H9 (cell line): ENCODE measurements at regions not wholly inside any gene's neighbourhood (a gene's known extent, or its start where the extent isn't known, plus 50 kb on each side); places are given as distances from the start of the nearest gene placed in this dataset.

Source experiments
- DNase-seq: peaks from one replicate; pipeline ENCODE4 v3.0.0-alpha.2; 2017
- H2AFZ ChIP-seq: one replicate; pipeline ENCODE4 v1.6.1; 2013; ENCODE audit warnings: mild to moderate bottlenecking, low read length, control low read depth, moderate library complexity
- H2AK5ac ChIP-seq: 2 replicates; pipeline ENCODE4 v1.6.1; 2013; ENCODE audit warnings: low read length, control low read depth, mixed read lengths; ENCODE audit not compliant: insufficient read length
- H2BK120ac ChIP-seq: one replicate; pipeline ENCODE4 v1.6.1; 2013; ENCODE audit warnings: low read depth, mild to moderate bottlenecking, low read length, control low read depth, inconsistent platforms; ENCODE audit not compliant: poor library complexity, severe bottlenecking
- H2BK12ac ChIP-seq: 2 replicates; pipeline ENCODE4 v1.6.1; 2013; ENCODE audit warnings: low read length, control low read depth, mixed read lengths, low read depth; ENCODE audit not compliant: insufficient read length
- H2BK15ac ChIP-seq: 2 replicates; pipeline ENCODE4 v1.6.1; 2013; ENCODE audit warnings: low read depth, low read length, control low read depth
- H2BK20ac ChIP-seq: one replicate; pipeline ENCODE4 v1.6.1; 2013; ENCODE audit warnings: low read depth, mild to moderate bottlenecking, low read length, control low read depth, inconsistent platforms; ENCODE audit not compliant: poor library complexity, severe bottlenecking
- H2BK5ac ChIP-seq: 2 replicates; pipeline ENCODE4 v1.6.1; 2013; ENCODE audit warnings: low read length, control low read depth, mixed read lengths; ENCODE audit not compliant: insufficient read length
- H3K14ac ChIP-seq: 2 replicates; pipeline ENCODE4 v1.6.1; 2013; ENCODE audit warnings: low read length, control low read depth; ENCODE audit not compliant: insufficient read depth
- H3K18ac ChIP-seq: 2 replicates; pipeline ENCODE4 v1.6.1; 2013; ENCODE audit warnings: low read depth, mild to moderate bottlenecking, mixed read lengths, low read length, control low read depth; ENCODE audit not compliant: insufficient read length
- H3K23ac ChIP-seq: 2 replicates; pipeline ENCODE4 v1.6.1; 2013; ENCODE audit warnings: low read length, control low read depth, mixed read lengths, low read depth; ENCODE audit not compliant: insufficient read length
- H3K23me2 ChIP-seq: 2 replicates; pipeline ENCODE4 v1.6.1; 2013; ENCODE audit warnings: low read depth, mild to moderate bottlenecking, mixed read lengths, low read length, control low read depth; ENCODE audit not compliant: insufficient read length, poor library complexity, severe bottlenecking
- H3K27ac ChIP-seq: 2 replicates; pipeline ENCODE4 v1.5.1; 2013; ENCODE audit warnings: low read length, control low read depth, mixed read lengths, low read depth; ENCODE audit not compliant: insufficient read length
- H3K27me3 ChIP-seq: 2 replicates; pipeline ENCODE4 v1.6.1; 2013; ENCODE audit warnings: low read length, control low read depth, inconsistent platforms; ENCODE audit not compliant: insufficient read depth
- H3K4ac ChIP-seq: 2 replicates; pipeline ENCODE4 v1.6.1; 2013; ENCODE audit warnings: low read depth, mild to moderate bottlenecking, control low read depth, inconsistent platforms, low read length, moderate library complexity
- H3K4me1 ChIP-seq: 2 replicates; pipeline ENCODE4 v1.6.1; 2013; ENCODE audit warnings: low read length, control low read depth, inconsistent platforms; ENCODE audit not compliant: insufficient read depth
- H3K4me2 ChIP-seq: 2 replicates; pipeline ENCODE4 v1.6.1; 2013; ENCODE audit warnings: low read length, control low read depth, mixed read lengths; ENCODE audit not compliant: insufficient read length, insufficient read depth
- H3K56ac ChIP-seq: 2 replicates; pipeline ENCODE4 v1.6.1; 2013; ENCODE audit warnings: low read depth, mild to moderate bottlenecking, mixed read lengths, low read length, control low read depth; ENCODE audit not compliant: insufficient read length
- H3K79me1 ChIP-seq: 2 replicates; pipeline ENCODE4 v1.6.1; 2013; ENCODE audit warnings: low read depth, mild to moderate bottlenecking, moderate library complexity, low read length, control low read depth, inconsistent platforms; ENCODE audit not compliant: insufficient read depth, poor library complexity, severe bottlenecking
- H3K79me2 ChIP-seq: 2 replicates; pipeline ENCODE4 v1.6.1; 2013; ENCODE audit warnings: low read length, control low read depth, inconsistent platforms; ENCODE audit not compliant: insufficient read depth
- H3K9ac ChIP-seq: 2 replicates; pipeline ENCODE4 v1.6.1; 2013; ENCODE audit warnings: low read length, control low read depth, mixed read lengths; ENCODE audit not compliant: insufficient read length; ENCODE audit errors: extremely low read depth
- H3K9me3 ChIP-seq: one replicate; pipeline ENCODE4 v1.6.1; 2013; ENCODE audit warnings: low read depth, low read length, inconsistent platforms; ENCODE audit not compliant: control insufficient read depth
- H3T11ph ChIP-seq: one replicate; pipeline ENCODE4 v1.6.1; 2013; ENCODE audit warnings: mild to moderate bottlenecking, low read length, control low read depth, inconsistent platforms
- H4K20me1 ChIP-seq: one replicate; pipeline ENCODE4 v1.6.1; 2013; ENCODE audit not compliant: control insufficient read depth, insufficient read length, insufficient read depth
- H4K5ac ChIP-seq: 2 replicates; pipeline ENCODE4 v1.6.1; 2013; ENCODE audit warnings: low read depth, mild to moderate bottlenecking, mixed read lengths, low read length, control low read depth; ENCODE audit not compliant: insufficient read length
- H4K8ac ChIP-seq: replicated peaks from 2 replicates; pipeline ENCODE4 v1.6.1; 2013; ENCODE audit warnings: low read length, control low read depth, mixed read lengths, low read depth; ENCODE audit not compliant: insufficient read length
- H4K91ac ChIP-seq: 2 replicates; pipeline ENCODE4 v1.6.1; 2013; ENCODE audit warnings: low read depth, mild to moderate bottlenecking, moderate library complexity, mixed read lengths, low read length, control low read depth; ENCODE audit not compliant: insufficient read length
- H3K27ac Mint-ChIP-seq, 3 experiments: 2 replicates in 2 of 3; 3 replicates in 1 of 3; pipeline ENCODE4 v1.8.0; 2020 to 2021; ENCODE audit warnings: mixed read lengths in 3 of 3, mild to moderate bottlenecking in 1 of 3, moderate library complexity in 1 of 3
- H3K27me3 Mint-ChIP-seq: 2 replicates; pipeline ENCODE4 v1.8.0; 2021; ENCODE audit warnings: low read depth, mild to moderate bottlenecking, moderate library complexity, mixed read lengths
- H3K36me3 Mint-ChIP-seq, 3 experiments: 2 replicates in 2 of 3; 3 replicates in 1 of 3; pipeline ENCODE4 v1.8.0; 2020 to 2021; ENCODE audit warnings: low read depth in 3 of 3, mixed read lengths in 3 of 3; ENCODE audit not compliant: insufficient read depth in 1 of 3
- H3K4me1 Mint-ChIP-seq, 2 experiments: 2 replicates each; pipeline ENCODE4 v1.8.0; 2020; ENCODE audit warnings: mixed read lengths in 2 of 2
- H3K4me3 Mint-ChIP-seq, 2 experiments: 2 replicates in 1 of 2; 3 replicates in 1 of 2; pipeline ENCODE4 v1.8.0; 2020 to 2021; ENCODE audit warnings: mild to moderate bottlenecking in 2 of 2, mixed read lengths in 2 of 2, moderate library complexity in 1 of 2
- H3K9me3 Mint-ChIP-seq, 2 experiments: 2 replicates in 1 of 2; 3 replicates in 1 of 2; pipeline ENCODE4 v1.8.0; 2020; ENCODE audit warnings: mild to moderate bottlenecking in 2 of 2, mixed read lengths in 2 of 2, moderate library complexity in 1 of 2
- whole genome bisulfite sequencing: extraction: QIAGEN DNeasy Blood & Tissue Kit; methylation state at CpG from one replicate; pipeline ENCODE4 v1.1.7; 2013; ENCODE audit warnings: missing lambda C conversion rate, low lambda C conversion rate, mixed read lengths; ENCODE audit not compliant: insufficient read length; ENCODE audit errors: extremely low coverage; 5-methylcytosine and 5-hydroxymethylcytosine counted together
- TF ChIP-seq, protein P1 (sequence below): fragments of 200-600 bp; sonication (generic); conservative IDR thresholded peaks from 3 replicates; pipeline ENCODE4 v1.8.0; 2021; ENCODE audit warnings: antibody characterized with exemption, mild to moderate bottlenecking

DNA sequence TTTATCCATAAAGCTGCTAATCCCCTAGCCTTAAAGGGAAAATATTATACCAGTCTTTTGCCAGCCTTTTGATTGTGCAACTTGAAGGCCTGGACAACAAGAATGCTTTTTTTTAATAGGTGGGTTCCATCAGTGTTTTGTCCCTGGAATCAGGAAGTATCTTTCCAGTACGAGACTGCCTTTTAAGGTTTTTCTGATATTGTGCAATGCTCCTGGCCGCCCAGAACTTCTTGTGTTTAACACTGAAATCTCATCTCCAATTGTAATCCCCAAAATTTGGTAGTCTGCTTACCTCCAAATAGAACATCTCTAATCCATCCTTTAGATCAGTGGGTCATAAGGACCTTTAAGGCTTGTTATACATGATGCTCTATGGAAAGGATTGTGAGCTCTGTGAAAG, 256.7 kb downstream of the NAF1 start:
- no peak overlapping the region for H3K18ac ChIP-seq
- H3K56ac ChIP-seq: no peak overlapping the region
- H4K20me1 ChIP-seq: no peaks in the 10 kb centered on the region
- H2AK5ac ChIP-seq: no peak overlapping the region
- H3K4me2 ChIP-seq: no peak overlapping the region
- H3K14ac ChIP-seq: no peak overlapping the region
- no CpG with 5 or more reads among the region's 2 CpGs for WGBS
- no peaks in the 10 kb centered on the region for H3K27me3 Mint-ChIP-seq
- H3K4me1 ChIP-seq: no peaks in the 10 kb centered on the region
- no peak overlapping the region for H4K5ac ChIP-seq
- no peaks in the 10 kb centered on the region for H3K23me2 ChIP-seq
- H3T11ph ChIP-seq: no peak overlapping the region
- no peak overlapping the region for H2BK5ac ChIP-seq
- no peak overlapping the region for H2BK12ac ChIP-seq
- H4K8ac ChIP-seq: no peak overlapping the region
- no peaks in the 10 kb centered on the region for H3K4me1 Mint-ChIP-seq
- H3K36me3 Mint-ChIP-seq: peaks cover 3 to 18% (median 16%) of the 10 kb centered on the region in 3 experiments; a peak in 6 of 7 replicates
- H3K4ac ChIP-seq: no peak overlapping the region
- no peaks in the 10 kb centered on the region for H3K27me3 ChIP-seq
- peaks cover 13% of the 10 kb centered on the region for H3K9me3 ChIP-seq
- TF ChIP-seq, protein P1, sequence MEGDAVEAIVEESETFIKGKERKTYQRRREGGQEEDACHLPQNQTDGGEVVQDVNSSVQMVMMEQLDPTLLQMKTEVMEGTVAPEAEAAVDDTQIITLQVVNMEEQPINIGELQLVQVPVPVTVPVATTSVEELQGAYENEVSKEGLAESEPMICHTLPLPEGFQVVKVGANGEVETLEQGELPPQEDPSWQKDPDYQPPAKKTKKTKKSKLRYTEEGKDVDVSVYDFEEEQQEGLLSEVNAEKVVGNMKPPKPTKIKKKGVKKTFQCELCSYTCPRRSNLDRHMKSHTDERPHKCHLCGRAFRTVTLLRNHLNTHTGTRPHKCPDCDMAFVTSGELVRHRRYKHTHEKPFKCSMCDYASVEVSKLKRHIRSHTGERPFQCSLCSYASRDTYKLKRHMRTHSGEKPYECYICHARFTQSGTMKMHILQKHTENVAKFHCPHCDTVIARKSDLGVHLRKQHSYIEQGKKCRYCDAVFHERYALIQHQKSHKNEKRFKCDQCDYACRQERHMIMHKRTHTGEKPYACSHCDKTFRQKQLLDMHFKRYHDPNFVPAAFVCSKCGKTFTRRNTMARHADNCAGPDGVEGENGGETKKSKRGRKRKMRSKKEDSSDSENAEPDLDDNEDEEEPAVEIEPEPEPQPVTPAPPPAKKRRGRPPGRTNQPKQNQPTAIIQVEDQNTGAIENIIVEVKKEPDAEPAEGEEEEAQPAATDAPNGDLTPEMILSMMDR: no peak
- H3K9me3 Mint-ChIP-seq: peaks cover 14 to 19% of the 10 kb centered on the region in 2 experiments; a peak in 4 of 5 replicates
- no peak overlapping the region for H4K91ac ChIP-seq
- H2BK120ac ChIP-seq: no peak overlapping the region
- no peak overlapping the region for H3K27ac Mint-ChIP-seq
- no peak overlapping the region for H2AFZ ChIP-seq
- no peak overlapping the region for H2BK20ac ChIP-seq
- no peak overlapping the region for H3K9ac ChIP-seq
- no peak overlapping the region for H3K4me3 Mint-ChIP-seq
- no peaks in the 10 kb centered on the region for H3K79me2 ChIP-seq
- H3K79me1 ChIP-seq: no peaks in the 10 kb centered on the region
- H3K23ac ChIP-seq: no peak overlapping the region
- DNase-seq: no peak
- H3K27ac ChIP-seq: no peak overlapping the region
- no peak overlapping the region for H2BK15ac ChIP-seq
